ENCODE measurements at regions not wholly inside any gene's neighbourhood (a gene's known extent, or its start where the extent isn't known, plus 50 kb on each side); places are given as distances from the start of the nearest gene placed in this dataset.

- TF ChIP-seq POLR2A (conservative IDR thresholded peaks at IDR 0.05) (no peak), CBX3 (IDR thresholded peaks at IDR 0.05; ENCODE audit: borderline replicate concordance in 1 of 2, low read length in 2 of 2) (no peak), MTA3 (IDR thresholded peaks at IDR 0.05; ENCODE audit: borderline replicate concordance) (no peak), CTCF (IDR thresholded peaks at IDR 0.05 in 2 of 3, conservative IDR thresholded peaks at IDR 0.05 in 1 of 3; ENCODE audit: insufficient read depth in 2 of 3, low read depth in 1 of 3, low read length in 3 of 3) (no peak), PHB (CRISPR knock-in tag; IDR thresholded peaks at IDR 0.05) (no peak), CUX1 (CRISPR knock-in tag; IDR thresholded peaks at IDR 0.05) (no peak), CHD1 (IDR thresholded peaks at IDR 0.05; ENCODE audit: low read length) (no peak), EP300 (IDR thresholded peaks at IDR 0.05; ENCODE audit: low read length) (no peak), GABPA (tag; conservative IDR thresholded peaks at IDR 0.05; ENCODE audit: low read depth) (no peak), ZSCAN29 (IDR thresholded peaks at IDR 0.05) (no peak), FOXK2 (conservative IDR thresholded peaks at IDR 0.05 in 1 of 2, IDR thresholded peaks at IDR 0.05 in 1 of 2; ENCODE audit: low read depth in 2 of 2) (no peak), PATZ1 (CRISPR knock-in tag; IDR thresholded peaks at IDR 0.05; ENCODE audit: borderline replicate concordance) (no peak), CBFB (CRISPR knock-in tag; IDR thresholded peaks at IDR 0.05) (no peak)
These were observed 405.9 kb upstream of the KLF6 start for GRCh38 chr10:4190876-4191275.

Data from K562 (cell line).